22Rv1 (cell line): ENCODE measurements at regions not wholly inside any gene's neighbourhood (a gene's known extent, or its start where the extent isn't known, plus 50 kb on each side); places are given as distances from the start of the nearest gene placed in this dataset.

Experiments used
- H3K27ac ChIP-seq: fragments of 450-650 bp; 2 replicates; pipeline ENCODE4 v1.5.1; 2017
- CTCF ChIP-seq: fragments of 450-650 bp; IDR thresholded peaks from 2 replicates; pipeline ENCODE4 v1.5.1; 2017; ENCODE audit warnings: mild to moderate bottlenecking
- ZFX ChIP-seq: fragments of 450-650 bp; IDR thresholded peaks from 2 replicates; pipeline ENCODE4 v1.6.1; 2017; ENCODE audit warnings: antibody characterized with exemption, borderline replicate concordance

DNA sequence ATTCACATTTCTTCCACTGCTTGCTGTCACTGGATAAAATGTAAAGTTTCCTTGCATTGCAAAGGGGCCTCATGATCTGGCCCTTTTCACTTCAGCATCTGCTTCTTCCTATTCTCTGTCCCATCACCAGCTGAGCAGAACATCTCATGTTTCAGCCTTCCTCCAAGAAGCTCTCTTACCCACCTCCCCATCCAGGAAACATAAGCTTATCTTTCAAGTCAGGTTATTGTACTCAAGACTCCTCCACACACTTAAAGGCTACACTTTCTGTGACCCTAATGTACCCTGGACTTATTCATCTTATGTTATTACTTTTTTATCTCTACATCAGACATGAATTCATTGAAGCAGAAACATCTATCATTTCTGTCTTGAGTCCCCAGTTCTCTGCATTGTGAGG lies 230.5 kb downstream of the PMAIP1 start:
- TF ChIP-seq ZFX, result no peak
- TF ChIP-seq CTCF, result no peak

GRCh38 chr18:60123031-60123430 lies 223.2 kb downstream of the PMAIP1 start:
- no peak overlapping the region for H3K27ac ChIP-seq
- TF ChIP-seq CTCF (no peak), ZFX (no peak)

More for the DNA sequence above, 230.5 kb downstream of the PMAIP1 start:
- no peak overlapping the region for H3K27ac ChIP-seq

GRCh38 chr18:60122339-60122738 lies 222.5 kb downstream of the PMAIP1 start:
- TF ChIP-seq CTCF, result no peak
- no peak for TF ChIP-seq ZFX
- no peak overlapping the region for H3K27ac ChIP-seq

DNA sequence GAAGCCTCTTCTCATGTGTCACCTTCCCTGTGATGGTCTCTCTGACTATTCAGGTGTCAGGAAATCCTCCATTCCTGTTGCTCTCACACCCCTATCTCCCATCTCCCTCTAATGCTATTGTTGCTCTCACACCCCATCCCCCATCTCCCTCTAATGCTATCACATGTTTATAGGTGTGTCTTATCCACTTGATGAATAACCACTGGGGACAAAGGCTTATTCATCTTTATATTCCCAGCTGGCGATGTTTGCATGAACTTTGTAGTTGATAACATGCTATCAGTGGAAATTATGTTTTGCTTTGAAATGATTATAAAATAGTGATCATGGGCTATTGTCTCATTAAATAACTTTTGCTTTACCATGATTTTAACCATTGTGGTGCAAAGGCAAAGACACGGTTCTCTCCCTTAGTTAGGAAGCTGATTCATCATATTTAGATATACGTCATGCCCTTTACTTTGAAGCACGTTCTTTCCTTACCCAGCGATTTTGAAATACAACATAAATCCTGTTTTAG lies 220.5 kb downstream of the PMAIP1 start:
- H3K27ac ChIP-seq, result no peak overlapping the region
- TF ChIP-seq CTCF (no peak), ZFX (no peak)

DNA sequence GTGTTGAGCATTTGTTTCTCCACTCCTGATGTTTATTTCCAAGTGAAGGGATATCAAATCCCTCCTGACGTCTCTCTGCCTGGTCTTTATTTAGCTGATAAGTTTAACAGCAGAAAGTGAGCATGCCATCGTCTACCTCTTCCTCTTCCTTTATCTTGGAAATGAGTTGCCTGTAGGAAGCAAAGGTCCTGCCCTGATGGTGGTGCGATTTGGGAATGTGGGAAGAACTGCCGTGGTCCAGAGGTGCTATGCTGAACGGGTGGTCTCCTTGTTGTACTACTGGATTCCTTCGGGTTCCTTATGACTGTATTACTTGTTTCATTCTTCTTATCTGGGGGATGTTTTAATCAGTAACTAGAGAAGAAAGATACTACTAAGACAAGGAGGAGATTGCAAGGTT lies 217.5 kb downstream of the PMAIP1 start:
- TF ChIP-seq ZFX, result no peak
- no peak for TF ChIP-seq CTCF
- H3K27ac ChIP-seq, result no peak overlapping the region

- H3K27ac ChIP-seq, result no peak overlapping the region
- no peak for TF ChIP-seq ZFX
- no peak for TF ChIP-seq CTCF
Measured at GRCh38 chr18:60113396-60113795, 213.6 kb downstream of the PMAIP1 start.

- no peak overlapping the region for H3K27ac ChIP-seq
- TF ChIP-seq CTCF (no peak), ZFX (no peak)
Measured at GRCh38 chr18:60112369-60112768, 212.6 kb downstream of the PMAIP1 start.
